Endothelial cell of umbilical vein (primary cell): ENCODE measurements at regions not wholly inside any gene's neighbourhood (a gene's known extent, or its start where the extent isn't known, plus 50 kb on each side); places are given as distances from the start of the nearest gene placed in this dataset.

ENCODE experiments used
- BruUV-seq: library from RNA; stranded (reverse); fragments of 400-500 nt; replicated peaks from 2 replicates; lab custom pipeline; 2021; lab: Mats Ljungman, UMichigan
- CTCF ChIA-PET: fragments of 300-600, 350-600 bp; sonication (Branson Sonifier 250); formaldehyde crosslinking; loops from one replicate; lab custom pipeline; 2021; ENCODE audit warnings: antibody characterized with exemption, inconsistent platforms; lab: Charles Lee
- POLR2A ChIA-PET: fragments of 300-600, 350-600 bp; sonication (Branson Sonifier 250); formaldehyde crosslinking; loops from one replicate; lab custom pipeline; 2021; ENCODE audit warnings: antibody characterized with exemption, inconsistent platforms; lab: Charles Lee
- DNase-seq: peaks from one replicate; pipeline ENCODE4 v3.0.0-alpha.2; 2011; ENCODE audit warnings: low read depth, low spot score
- FAIRE-seq: peaks from 2 replicates; lab custom pipeline; 2011; peaks lifted over from hg19 to GRCh38; lab: Jason Lieb, UNC
- H2AFZ ChIP-seq: 2 replicates; pipeline ENCODE4 v1.6.0; 2012; ENCODE audit warnings: low read depth, low read length, control low read depth, inconsistent platforms
- H3K27ac ChIP-seq: 2 replicates; pipeline ENCODE4 v1.5.1; 2011; ENCODE audit warnings: low read depth, mild to moderate bottlenecking, control low read depth, low read length, moderate library complexity; ENCODE audit not compliant: insufficient read depth
- H3K27me3 ChIP-seq, 2 experiments: 2 replicates each; pipeline versions ENCODE4 v1.6.0 to v1.6.1; 2011; ENCODE audit warnings: low read length in 2 of 2, mixed read lengths in 1 of 2; ENCODE audit not compliant: control insufficient read depth in 2 of 2, insufficient read depth in 2 of 2
- H3K36me3 ChIP-seq, 2 experiments: 2 replicates in 1 of 2; 3 replicates in 1 of 2; pipeline ENCODE4 v1.5.1; 2011; ENCODE audit warnings: low read length in 2 of 2, mild to moderate bottlenecking in 1 of 2, moderate library complexity in 1 of 2; ENCODE audit not compliant: control insufficient read depth in 2 of 2, insufficient read depth in 2 of 2; ENCODE audit errors: extremely low read depth in 1 of 2
- H3K4me1 ChIP-seq: 3 replicates; pipeline ENCODE4 v1.5.1; 2011; ENCODE audit warnings: mild to moderate bottlenecking, low read length; ENCODE audit not compliant: control insufficient read depth, insufficient read depth; ENCODE audit errors: extremely low read depth
- H3K4me2 ChIP-seq: 2 replicates; pipeline ENCODE4 v1.6.1; 2011; ENCODE audit warnings: low read length, control low read depth, mixed read lengths; ENCODE audit not compliant: insufficient read depth
- H3K4me3 ChIP-seq, 3 experiments: fragments of 200-600 bp in 1 of 3; sonication (generic), shearing (Covaris generic) in 1 of 3; replicated peaks in 1 of 3; 2 replicates each; pipeline ENCODE4 v1.5.1; 2011 to 2016; ENCODE audit warnings: control low read depth in 3 of 3, low read length in 3 of 3, mild to moderate bottlenecking in 2 of 3, inconsistent platforms in 1 of 3, low read depth in 1 of 3, moderate library complexity in 1 of 3; ENCODE audit not compliant: insufficient read depth in 1 of 3
- H3K79me2 ChIP-seq: 2 replicates; pipeline ENCODE4 v1.6.0; 2012; ENCODE audit warnings: low read length, inconsistent platforms; ENCODE audit not compliant: control insufficient read depth, insufficient read depth
- H3K9ac ChIP-seq: replicated peaks from 2 replicates; pipeline ENCODE3; 2011; ENCODE audit warnings: low read length, control low read depth; ENCODE audit not compliant: insufficient read depth; ENCODE audit errors: extremely low read depth
- H3K9me1 ChIP-seq: replicated peaks from 3 replicates; pipeline ENCODE4 v1.6.0; 2011; ENCODE audit warnings: mild to moderate bottlenecking, low read length; ENCODE audit not compliant: control insufficient read depth, insufficient read depth; ENCODE audit errors: extremely low read depth
- H3K9me3 ChIP-seq: replicated peaks from 2 replicates; pipeline ENCODE4 v1.5.1; 2012; ENCODE audit warnings: low read length, inconsistent platforms; ENCODE audit not compliant: control insufficient read depth, insufficient read depth
- H4K20me1 ChIP-seq: replicated peaks from 2 replicates; pipeline ENCODE3; 2011; ENCODE audit warnings: mild to moderate bottlenecking, low read length; ENCODE audit not compliant: control insufficient read depth, insufficient read depth; ENCODE audit errors: extremely low read depth
- CTCF ChIP-seq, 2 donors: IDR thresholded peaks; 1 replicate in 1 of 2; 2 replicates in 1 of 2; pipeline ENCODE4 v1.5.1; 2011; ENCODE audit warnings: low read length in 2 of 2, mild to moderate bottlenecking in 2 of 2, moderate library complexity in 2 of 2, control low read depth in 1 of 2, inconsistent platforms in 1 of 2, low read depth in 1 of 2; ENCODE audit not compliant: insufficient read depth in 1 of 2; ENCODE audit errors: extremely low read depth in 1 of 2
- EZH2 ChIP-seq: IDR thresholded peaks from 2 replicates; pipeline ENCODE4 v1.6.1; 2012; ENCODE audit warnings: borderline replicate concordance, low read depth, mild to moderate bottlenecking, moderate library complexity, low read length, inconsistent platforms; ENCODE audit not compliant: severe bottlenecking
- FOS ChIP-seq: IDR thresholded peaks from 2 replicates; pipeline ENCODE4 v1.6.1; 2011; ENCODE audit warnings: mild to moderate bottlenecking, low read length, moderate library complexity, borderline replicate concordance; ENCODE audit not compliant: insufficient read depth
- JUN ChIP-seq: IDR thresholded peaks from 2 replicates; pipeline ENCODE4 v1.6.1; 2011; ENCODE audit warnings: borderline replicate concordance, low read depth; ENCODE audit not compliant: insufficient read length, insufficient read depth
- MAX ChIP-seq: IDR thresholded peaks from 2 replicates; pipeline ENCODE4 v1.6.1; 2011; ENCODE audit not compliant: insufficient read depth, insufficient read length
- MYC ChIP-seq: IDR thresholded peaks from one replicate; pipeline ENCODE4 v1.6.1; 2011; ENCODE audit warnings: mild to moderate bottlenecking, low read depth, low read length
- POLR2AphosphoS5 ChIP-seq: IDR thresholded peaks from 2 replicates; pipeline ENCODE4 v1.6.1; 2012; ENCODE audit warnings: low read depth, mild to moderate bottlenecking, control low read depth, low read length, moderate library complexity; ENCODE audit not compliant: insufficient read depth
- dilution Hi-C: fragments of 300-500 bp; cut with MboI; formaldehyde crosslinking; loops from one replicate; pipeline ENCODE4 v1.15.0; 2019; ENCODE audit warnings: low sequenced_read_pairs; ENCODE audit not compliant: extremely low pct_ligation_motif_present
- intact Hi-C: fragments of 100-400 bp; cut with micrococcal nuclease; formaldehyde crosslinking; loops from one replicate; pipeline ENCODE4 v1.10.0; 2022

GRCh38 chr12:105622846-105623736, 292.6 kb downstream of the C12orf75 start:
- DNase-seq (no peak), FAIRE-seq (no peak)
- no TSS peak for BruUV-seq
- POLR2A ChIA-PET, result no interaction called here
- no peaks in the 10 kb centered on the region for H3K79me2 ChIP-seq
- H4K20me1 ChIP-seq, result no peaks in the 10 kb centered on the region
- H3K4me2 ChIP-seq, result no peak overlapping the region
- no peak for TF ChIP-seq JUN
- TF ChIP-seq MYC, result no peak
- TF ChIP-seq FOS, result no peak
- TF ChIP-seq MAX, result no peak
- no peak for TF ChIP-seq POLR2AphosphoS5
- no peak for TF ChIP-seq EZH2
- TF ChIP-seq CTCF (IDR thresholded peaks at IDR 0.05; ENCODE audit: extremely low read depth in 1 of 2, insufficient read depth in 1 of 2, low read depth in 1 of 2, low read length in 2 of 2), result no peak
- CTCF ChIA-PET, result interaction anchor here (1.3 to 3.0 kb wide), 3 partner anchors 9 to 36 kb away, joined by 3 to 9 read pairs (median 4); no protein-coding TSS in a partner anchor
- H3K27me3 ChIP-seq, result no peaks in the 10 kb centered on the region
- no peaks in the 10 kb centered on the region for H3K9me1 ChIP-seq
- H2AFZ ChIP-seq, result no peak overlapping the region
- H3K4me1 ChIP-seq, result no peaks in the 10 kb centered on the region
- H3K9ac ChIP-seq, result no peak overlapping the region
- H3K4me3 ChIP-seq, result no peak overlapping the region
- intact Hi-C loops (no loop called here), dilution Hi-C loops (no loop called here)
- H3K27ac ChIP-seq, result no peak overlapping the region
- H3K9me3 ChIP-seq, result no peaks in the 10 kb centered on the region
- no peaks in the 10 kb centered on the region for H3K36me3 ChIP-seq
